Neural cell (in vitro differentiated cells): ENCODE measurements at regions not wholly inside any gene's neighbourhood (a gene's known extent, or its start where the extent isn't known, plus 50 kb on each side); places are given as distances from the start of the nearest gene placed in this dataset.

ENCODE experiments used
- RAD21 ChIP-seq: fragments of 450-650 bp; conservative IDR thresholded peaks from 2 replicates; pipeline ENCODE4 v1.6.1; 2014; ENCODE audit warnings: antibody characterized with exemption, mild to moderate bottlenecking, moderate library complexity
- REST ChIP-seq: IDR thresholded peaks from 2 replicates; pipeline ENCODE4 v1.6.1; 2012; ENCODE audit warnings: borderline replicate concordance
- TAF1 ChIP-seq: IDR thresholded peaks from 2 replicates; pipeline ENCODE4 v1.6.1; 2012; ENCODE audit warnings: low read depth
- TF ChIP-seq, protein P1 (sequence below): fragments of 450-650 bp; IDR thresholded peaks from 2 replicates; pipeline ENCODE4 v1.5.1; 2014; ENCODE audit warnings: antibody characterized with exemption, mild to moderate bottlenecking, moderate library complexity; ENCODE audit not compliant: poor library complexity, severe bottlenecking

- TF ChIP-seq, protein P1, sequence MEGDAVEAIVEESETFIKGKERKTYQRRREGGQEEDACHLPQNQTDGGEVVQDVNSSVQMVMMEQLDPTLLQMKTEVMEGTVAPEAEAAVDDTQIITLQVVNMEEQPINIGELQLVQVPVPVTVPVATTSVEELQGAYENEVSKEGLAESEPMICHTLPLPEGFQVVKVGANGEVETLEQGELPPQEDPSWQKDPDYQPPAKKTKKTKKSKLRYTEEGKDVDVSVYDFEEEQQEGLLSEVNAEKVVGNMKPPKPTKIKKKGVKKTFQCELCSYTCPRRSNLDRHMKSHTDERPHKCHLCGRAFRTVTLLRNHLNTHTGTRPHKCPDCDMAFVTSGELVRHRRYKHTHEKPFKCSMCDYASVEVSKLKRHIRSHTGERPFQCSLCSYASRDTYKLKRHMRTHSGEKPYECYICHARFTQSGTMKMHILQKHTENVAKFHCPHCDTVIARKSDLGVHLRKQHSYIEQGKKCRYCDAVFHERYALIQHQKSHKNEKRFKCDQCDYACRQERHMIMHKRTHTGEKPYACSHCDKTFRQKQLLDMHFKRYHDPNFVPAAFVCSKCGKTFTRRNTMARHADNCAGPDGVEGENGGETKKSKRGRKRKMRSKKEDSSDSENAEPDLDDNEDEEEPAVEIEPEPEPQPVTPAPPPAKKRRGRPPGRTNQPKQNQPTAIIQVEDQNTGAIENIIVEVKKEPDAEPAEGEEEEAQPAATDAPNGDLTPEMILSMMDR, result no peak
- TF ChIP-seq RAD21, result no peak
- TF ChIP-seq REST, result no peak
- no peak for TF ChIP-seq TAF1
Observed at GRCh38 chr2:75792146-75792545, 81.4 kb upstream of the GCFC2 start.
